HG03060 (cell line): ENCODE measurements at regions not wholly inside any gene's neighbourhood (a gene's known extent, or its start where the extent isn't known, plus 50 kb on each side); places are given as distances from the start of the nearest gene placed in this dataset.
"Not testable (repeated sequence)": the region's sequence is repeated elsewhere in the genome, so short reads cannot be mapped to it uniquely, and the experiment has no call there.

ENCODE experiments used
- ATAC-seq: cut with Tn5 transposase; IDR thresholded peaks from one replicate; pipeline ENCODE4 v1.9.1; 2021; ENCODE audit warnings: low read depth, moderate number of reproducible peaks; ENCODE audit not compliant: unreplicated experiment

DNA sequence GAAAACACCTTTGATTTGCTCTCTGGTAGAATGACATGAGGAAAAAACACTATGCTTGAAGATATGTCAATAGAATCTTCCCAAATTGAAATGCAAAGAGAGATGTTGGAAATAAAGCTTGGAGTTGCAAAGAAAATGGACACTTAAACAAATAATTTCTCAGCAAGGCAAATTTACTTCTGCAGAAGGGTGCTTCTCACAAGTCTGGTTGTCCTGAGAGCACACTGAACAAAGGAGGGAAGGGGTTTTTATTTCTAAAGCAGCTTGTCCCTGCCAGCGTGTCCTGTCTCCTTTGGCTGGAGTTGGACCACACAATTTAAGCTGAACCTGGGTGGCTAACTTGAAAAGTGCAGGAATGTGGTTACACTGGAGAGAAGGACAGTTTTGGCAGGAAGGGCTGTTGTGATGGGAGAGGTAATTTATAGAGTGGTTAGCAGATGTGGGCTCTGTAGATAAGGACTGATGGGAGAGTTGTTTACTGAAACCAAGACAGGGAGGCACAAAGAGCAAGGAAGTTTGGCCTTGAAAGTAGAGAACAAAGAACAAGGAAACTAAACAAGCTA lies 454.6 kb upstream of the EYS start:
- ATAC-seq: no peak

DNA sequence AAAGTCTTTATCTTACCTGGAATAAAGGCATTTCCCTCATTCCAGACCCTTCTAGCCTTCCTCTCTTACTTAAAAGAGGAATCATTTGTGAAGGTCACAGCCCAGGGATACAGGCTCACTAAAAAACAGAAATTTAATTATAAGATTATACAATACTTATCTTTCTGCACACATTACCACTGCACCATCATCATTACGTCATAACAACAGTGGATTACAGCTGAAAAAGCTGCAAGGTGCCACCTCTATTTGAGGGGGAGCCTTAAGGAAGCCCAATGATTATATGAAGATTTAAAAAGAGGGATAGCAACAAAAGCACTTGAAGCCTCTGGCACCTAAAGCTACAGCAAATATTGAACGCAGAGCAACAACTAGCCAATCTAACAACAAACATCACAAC lies 452.9 kb upstream of the EYS start:
- ATAC-seq: no peak

DNA sequence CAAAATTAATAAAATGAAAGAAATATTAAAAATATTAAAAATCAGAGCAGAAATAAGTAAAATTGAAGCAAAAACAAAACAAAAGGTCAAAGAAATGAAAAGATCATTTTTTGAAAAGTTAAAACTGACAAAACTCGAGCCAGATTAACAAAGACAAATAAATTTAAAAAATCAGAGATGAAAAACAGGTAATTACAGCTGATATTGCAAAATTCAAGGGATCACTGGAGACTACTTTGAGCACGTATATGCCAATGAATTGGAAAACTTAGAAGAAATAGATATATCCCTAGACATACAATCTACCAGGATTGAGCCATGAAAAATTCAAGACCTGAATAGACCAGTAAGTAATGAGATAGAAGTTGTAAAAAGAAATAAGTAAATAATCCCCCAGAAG lies 446.2 kb upstream of the EYS start:
- ATAC-seq: no peak

DNA sequence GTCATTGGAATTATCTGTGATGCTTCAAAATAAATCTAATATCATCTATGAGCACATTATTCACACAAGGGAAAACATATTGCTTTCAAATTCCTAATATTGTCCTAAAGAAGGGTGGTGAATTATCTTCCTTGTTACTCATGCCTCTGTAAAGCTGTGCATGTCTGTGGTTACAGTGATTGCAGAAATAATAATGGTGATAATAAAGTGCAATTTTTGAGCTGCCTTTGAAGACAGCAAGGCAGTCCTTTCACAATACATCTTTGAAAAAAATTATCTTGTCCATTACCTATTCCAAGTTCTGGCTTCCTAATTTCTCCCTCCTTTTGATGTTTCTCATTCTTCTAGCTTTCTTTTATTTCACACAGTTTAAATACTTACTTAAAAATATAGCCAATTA lies 442.1 kb upstream of the EYS start:
- ATAC-seq: no peak

GRCh38 chr6:66145867-66146266 lies 438.8 kb upstream of the EYS start:
- no peak for ATAC-seq

GRCh38 chr6:66134021-66134420 lies 427.0 kb upstream of the EYS start:
- no peak for ATAC-seq

- ATAC-seq: no peak
These were observed 421.6 kb upstream of the EYS start for GRCh38 chr6:66128656-66129055.

- ATAC-seq: no peak
These were observed 421.2 kb upstream of the EYS start for GRCh38 chr6:66128243-66128642.

- no peak for ATAC-seq
These were observed 420.0 kb upstream of the EYS start for GRCh38 chr6:66127061-66127460.

- no peak for ATAC-seq
These were observed 419.3 kb upstream of the EYS start for GRCh38 chr6:66126358-66126757.

GRCh38 chr6:66103954-66104353 lies 396.9 kb upstream of the EYS start:
- ATAC-seq: no peak

- no peak for ATAC-seq
These were observed 396.3 kb upstream of the EYS start for GRCh38 chr6:66103354-66103753.

GRCh38 chr6:66096679-66097078 lies 389.7 kb upstream of the EYS start:
- ATAC-seq: no peak

DNA sequence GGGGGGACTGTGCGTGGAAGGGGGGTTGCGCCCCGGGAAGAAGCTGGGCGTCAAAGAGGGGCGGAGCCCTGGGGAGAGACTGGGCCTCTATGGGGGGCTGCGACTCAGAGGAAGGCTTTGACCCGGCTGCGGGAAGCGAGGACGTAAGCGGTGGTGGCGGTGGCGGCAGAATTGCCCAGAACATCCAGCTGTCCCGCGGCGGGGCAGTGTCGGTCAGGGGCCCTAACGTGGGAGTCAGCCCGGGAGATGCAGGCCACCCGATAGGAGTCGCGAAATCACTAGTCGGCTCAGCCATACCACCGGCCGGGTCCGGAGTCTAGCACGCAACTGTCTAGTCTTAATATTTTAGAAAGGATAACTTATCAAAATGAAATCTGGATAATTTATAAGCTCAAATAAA lies 387.6 kb upstream of the EYS start:
- no peak for ATAC-seq

GRCh38 chr6:66092306-66092705 lies 385.3 kb upstream of the EYS start:
- ATAC-seq: not testable (repeated sequence)

GRCh38 chr6:66086532-66086931 lies 379.5 kb upstream of the EYS start:
- ATAC-seq: no peak

GRCh38 chr6:66082914-66083313 lies 375.9 kb upstream of the EYS start:
- no peak for ATAC-seq

DNA sequence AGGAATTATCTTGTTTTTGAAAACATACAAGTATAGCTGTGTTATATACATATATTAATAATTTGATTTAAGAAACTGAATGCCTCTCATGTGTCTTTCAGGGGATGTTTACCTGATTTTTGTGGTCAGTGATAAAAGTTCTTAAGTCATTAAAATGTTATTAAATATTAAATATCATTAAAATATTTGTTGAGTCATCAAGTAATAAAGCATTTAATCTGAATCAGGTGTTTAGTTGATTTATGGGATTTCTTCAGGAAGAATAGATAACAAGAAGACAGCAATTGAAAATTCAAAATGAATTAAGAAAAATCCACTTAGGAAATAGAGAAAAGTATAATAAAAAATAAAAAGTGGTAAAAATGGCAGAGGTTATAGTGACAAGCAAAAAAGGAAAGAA lies 361.9 kb upstream of the EYS start:
- no peak for ATAC-seq

DNA sequence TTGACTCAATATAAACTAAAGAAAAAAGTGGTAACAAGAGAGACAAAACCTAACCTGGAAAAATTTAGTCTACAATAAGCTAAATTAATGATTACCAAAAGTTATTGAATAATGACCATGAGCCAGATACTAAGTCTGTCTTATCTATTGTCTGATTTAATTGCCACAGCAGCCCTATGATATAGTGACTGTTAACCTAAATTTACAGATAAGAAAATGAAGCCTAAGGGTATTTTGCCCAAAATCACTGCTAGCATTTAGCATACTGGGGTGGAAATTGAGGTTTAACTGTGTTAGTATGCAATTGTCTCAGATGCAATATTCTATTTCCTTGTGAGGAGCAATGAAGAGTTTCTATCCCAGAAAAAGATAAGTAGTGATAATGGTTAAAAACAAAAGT lies 361.0 kb upstream of the EYS start:
- ATAC-seq: no peak

- no peak for ATAC-seq
These were observed 358.3 kb upstream of the EYS start for GRCh38 chr6:66065313-66065712.

GRCh38 chr6:66057034-66057433 lies 350.0 kb upstream of the EYS start:
- no peak for ATAC-seq

DNA sequence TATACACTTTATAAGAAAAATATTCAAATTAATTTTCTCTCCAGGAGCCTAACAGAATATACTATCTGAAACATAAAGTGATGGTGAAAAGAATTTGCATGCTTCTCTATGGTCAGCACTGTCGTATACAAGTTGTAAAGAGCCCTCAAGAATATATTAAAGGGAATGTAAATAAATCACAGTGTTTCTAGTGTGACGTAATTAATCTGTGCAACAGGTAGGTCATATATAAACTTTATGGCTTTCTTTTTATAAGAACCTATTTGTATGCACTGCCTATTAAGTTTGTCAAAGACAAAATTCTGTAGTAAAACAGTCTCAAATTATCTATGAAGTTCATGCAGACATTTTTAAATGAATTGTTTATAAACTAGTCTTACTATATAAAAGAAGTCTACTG lies 347.9 kb upstream of the EYS start:
- no peak for ATAC-seq

DNA sequence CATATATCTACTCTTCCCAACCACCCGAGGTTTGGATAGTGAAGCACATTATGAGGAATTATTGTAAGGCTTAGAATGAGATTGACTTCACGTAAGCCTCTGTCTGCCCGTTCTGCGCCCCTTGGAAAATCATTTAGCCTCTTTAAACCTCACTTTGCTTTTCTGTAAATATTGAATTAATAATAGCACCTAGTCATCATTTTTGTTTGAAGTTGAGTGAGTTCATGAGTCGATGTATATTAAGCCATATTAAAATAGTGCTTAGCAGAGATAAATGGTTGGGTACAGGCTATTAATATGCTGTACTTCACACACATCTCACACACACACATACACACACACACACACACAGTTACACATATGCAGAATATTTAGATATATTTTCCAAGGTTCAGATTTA lies 344.8 kb upstream of the EYS start:
- ATAC-seq: no peak
